Activated CD8-positive, alpha-beta T cell treated with anti-CD3 and anti-CD28 coated beads for 36 hours (primary cell): ENCODE measurements at regions not wholly inside any gene's neighbourhood (a gene's known extent, or its start where the extent isn't known, plus 50 kb on each side); places are given as distances from the start of the nearest gene placed in this dataset.

Experiments
- ATAC-seq: fragments of 200-7000 bp; cut with Tn5 transposase; one replicate; pipeline ENCODE4 v1.10.0; 2021; ENCODE audit warnings: mild to moderate bottlenecking, moderate library complexity
- CTCF ChIA-PET: fragments of 350-600 bp; sonication (Branson Sonifier 250); formaldehyde crosslinking; loops from one replicate; lab custom pipeline; 2021; ENCODE audit warnings: antibody characterized with exemption; lab: Charles Lee
- POLR2A ChIA-PET: fragments of 350-600 bp; sonication (Branson Sonifier 250); formaldehyde crosslinking; loops from one replicate; lab custom pipeline; 2021; ENCODE audit warnings: antibody characterized with exemption; lab: Charles Lee
- DNase-seq: peaks from one replicate; pipeline ENCODE4 v3.0.0-alpha.2; 2020
- H3K27ac Mint-ChIP-seq: one replicate; pipeline ENCODE4 v1.8.0; 2021; ENCODE audit warnings: mild to moderate bottlenecking, mixed read lengths
- H3K27me3 Mint-ChIP-seq: one replicate; pipeline ENCODE4 v1.8.0; 2021; ENCODE audit warnings: mixed read lengths
- H3K36me3 Mint-ChIP-seq: one replicate; pipeline ENCODE4 v1.8.0; 2021; ENCODE audit warnings: low read depth, mixed read lengths
- H3K4me1 Mint-ChIP-seq: one replicate; pipeline ENCODE4 v1.8.0; 2021; ENCODE audit warnings: low read depth, mixed read lengths
- H3K4me3 Mint-ChIP-seq: one replicate; pipeline ENCODE4 v1.8.0; 2021; ENCODE audit warnings: mild to moderate bottlenecking, moderate library complexity, mixed read lengths
- H3K9me3 Mint-ChIP-seq: one replicate; pipeline ENCODE4 v1.8.0; 2021; ENCODE audit warnings: mixed read lengths
- CTCF ChIP-seq: fragments of 200-600 bp; IDR thresholded peaks from one replicate; pipeline ENCODE4 v1.8.0; 2022; ENCODE audit warnings: antibody characterized with exemption, mild to moderate bottlenecking
- intact Hi-C: fragments of 100-400 bp; cut with micrococcal nuclease; formaldehyde crosslinking; loops from one replicate; pipeline ENCODE4 v1.10.0; 2022

GRCh38 chr6:113353392-113353791 lies 503.8 kb upstream of the MARCKS start:
- no peak overlapping the region for H3K4me3 Mint-ChIP-seq
- no peaks in the 10 kb centered on the region for H3K9me3 Mint-ChIP-seq
- no peak overlapping the region for H3K27ac Mint-ChIP-seq
- no peaks in the 10 kb centered on the region for H3K36me3 Mint-ChIP-seq
- peaks cover 4% of the 10 kb centered on the region for H3K27me3 Mint-ChIP-seq
- H3K4me1 Mint-ChIP-seq, result no peaks in the 10 kb centered on the region
- ATAC-seq (no peak), DNase-seq (no peak)
- ChIA-PET CTCF (no interaction called here), POLR2A (no interaction called here)
- no peak for TF ChIP-seq CTCF
- intact Hi-C loops, result no loop called here

DNA sequence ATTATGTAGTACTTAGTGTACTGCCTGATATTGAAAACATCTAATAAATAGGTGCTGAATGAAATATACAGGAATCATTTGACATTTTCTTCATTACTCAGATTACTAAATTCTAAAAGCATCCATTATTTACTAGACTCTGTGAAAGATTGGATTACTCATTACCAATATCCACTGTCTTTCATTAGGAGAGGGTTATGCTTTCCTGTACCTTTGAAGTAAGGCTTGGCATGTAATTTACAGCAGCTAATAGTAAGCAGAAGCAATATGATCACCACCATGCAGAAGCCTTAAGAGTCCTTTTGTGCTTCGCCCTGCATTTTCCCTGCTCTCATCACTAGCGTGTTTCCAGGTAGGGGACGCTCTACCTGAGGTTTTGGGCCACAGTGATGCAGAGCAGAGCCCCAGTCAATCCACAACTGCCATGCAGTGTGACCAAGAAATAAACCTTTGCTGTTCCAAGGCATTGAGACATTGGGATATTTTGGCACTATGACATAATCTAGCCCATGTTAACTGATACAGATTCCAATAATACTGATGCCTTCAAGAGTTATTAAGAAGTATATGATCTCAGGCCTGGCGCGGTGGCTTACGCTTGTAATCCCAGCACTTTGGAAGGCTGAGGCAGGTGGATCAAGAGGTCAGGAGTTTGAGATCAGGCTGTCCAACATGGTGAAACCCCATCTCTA lies 502.8 kb upstream of the MARCKS start:
- H3K4me3 Mint-ChIP-seq, result no peak overlapping the region
- H3K4me1 Mint-ChIP-seq, result no peaks in the 10 kb centered on the region
- ATAC-seq, result no peak
- CTCF ChIA-PET, result no interaction called here
- POLR2A ChIA-PET, result no interaction called here
- no peaks in the 10 kb centered on the region for H3K36me3 Mint-ChIP-seq
- H3K27me3 Mint-ChIP-seq, result peaks cover 4% of the 10 kb centered on the region
- TF ChIP-seq CTCF, result no peak
- H3K27ac Mint-ChIP-seq, result no peak overlapping the region
- no peak for DNase-seq
- H3K9me3 Mint-ChIP-seq, result no peaks in the 10 kb centered on the region
- intact Hi-C loops, result no loop called here

DNA sequence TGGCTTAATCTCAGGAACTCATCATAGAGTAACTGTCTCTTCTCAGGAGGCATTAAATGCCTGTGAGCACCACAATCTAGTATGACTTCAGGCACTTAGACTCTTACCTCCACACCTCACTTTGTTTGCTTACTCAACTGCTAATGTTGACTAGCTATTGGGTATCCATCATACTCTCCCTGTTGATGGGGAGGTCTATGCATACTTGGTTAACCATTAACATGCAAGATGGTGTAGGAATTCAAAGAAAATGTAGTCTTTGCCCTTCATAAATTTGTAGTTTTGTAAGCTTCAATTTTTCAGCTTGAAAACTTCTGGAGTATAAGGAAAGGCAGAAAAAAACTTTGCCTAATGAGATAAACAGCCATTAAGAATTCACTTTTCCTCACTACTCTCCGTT lies 501.0 kb upstream of the MARCKS start:
- ATAC-seq (no peak), DNase-seq (no peak)
- no peaks in the 10 kb centered on the region for H3K4me1 Mint-ChIP-seq
- ChIA-PET POLR2A (no interaction called here), CTCF (no interaction called here)
- H3K36me3 Mint-ChIP-seq, result no peaks in the 10 kb centered on the region
- peaks cover 2% of the 10 kb centered on the region for H3K27me3 Mint-ChIP-seq
- intact Hi-C loops, result no loop called here
- H3K27ac Mint-ChIP-seq, result no peak overlapping the region
- no peaks in the 10 kb centered on the region for H3K9me3 Mint-ChIP-seq
- no peak overlapping the region for H3K4me3 Mint-ChIP-seq
- TF ChIP-seq CTCF, result no peak

DNA sequence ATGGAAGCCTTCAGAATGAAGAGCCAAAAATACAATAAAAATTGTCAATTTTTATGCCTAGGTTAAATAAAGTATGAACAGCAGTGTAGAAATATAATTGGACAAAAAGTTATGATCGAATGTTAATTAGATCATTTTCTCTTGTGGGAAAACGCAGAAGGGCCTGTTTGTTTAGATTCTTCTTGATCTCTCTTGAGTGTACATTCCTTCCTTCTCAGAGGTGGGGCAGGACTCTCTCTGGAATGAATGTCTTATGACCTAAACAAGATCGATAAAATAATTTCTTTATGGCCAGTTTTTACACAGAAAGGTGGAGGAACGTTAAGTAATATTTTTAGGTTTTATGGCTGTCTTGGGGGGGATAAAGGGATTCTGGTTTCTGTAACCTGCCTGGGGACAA lies 500.1 kb upstream of the MARCKS start:
- Mint-ChIP-seq H3K27me3 (peaks cover 2% of the 10 kb centered on the region), H3K4me3 (no peak overlapping the region), H3K36me3 (no peaks in the 10 kb centered on the region), H3K9me3 (no peaks in the 10 kb centered on the region), H3K27ac (no peak overlapping the region), H3K4me1 (no peaks in the 10 kb centered on the region)
- CTCF ChIA-PET, result no interaction called here
- no peak for DNase-seq
- intact Hi-C loops, result no loop called here
- TF ChIP-seq CTCF, result no peak
- no peak for ATAC-seq
- POLR2A ChIA-PET, result no interaction called here

DNA sequence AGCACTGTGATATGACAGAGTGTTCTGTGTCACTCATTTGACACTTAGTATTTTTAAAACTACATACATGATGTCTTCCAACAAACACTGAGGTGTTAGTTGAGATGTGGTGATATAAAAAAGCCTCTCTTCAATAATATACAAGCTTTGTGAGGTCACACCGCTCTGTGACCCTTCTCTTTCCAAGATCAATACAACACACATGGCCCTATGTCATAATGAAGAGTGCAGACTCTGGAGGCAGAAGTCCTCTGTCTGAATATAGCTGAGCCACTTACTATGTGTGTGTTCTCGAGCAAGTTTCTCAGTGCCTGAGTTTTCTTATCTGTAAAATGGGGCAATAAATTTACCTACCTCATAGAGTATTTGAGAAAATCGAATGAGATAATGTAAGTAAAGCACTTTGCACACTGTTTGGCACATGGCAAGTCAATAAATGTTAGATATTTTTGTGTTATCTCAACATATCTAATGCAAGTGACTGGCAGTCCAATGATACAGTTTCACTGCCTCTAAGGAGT lies 499.0 kb upstream of the MARCKS start:
- intact Hi-C loops, result no loop called here
- CTCF ChIA-PET, result no interaction called here
- TF ChIP-seq CTCF, result no peak
- no peak overlapping the region for H3K4me3 Mint-ChIP-seq
- no peak for DNase-seq
- POLR2A ChIA-PET, result no interaction called here
- H3K9me3 Mint-ChIP-seq, result no peaks in the 10 kb centered on the region
- H3K27me3 Mint-ChIP-seq, result peaks cover 2% of the 10 kb centered on the region
- H3K27ac Mint-ChIP-seq, result no peak overlapping the region
- H3K4me1 Mint-ChIP-seq, result no peaks in the 10 kb centered on the region
- ATAC-seq, result no peak
- H3K36me3 Mint-ChIP-seq, result no peaks in the 10 kb centered on the region
